ENCODE measurements at regions not wholly inside any gene's neighbourhood (a gene's known extent, or its start where the extent isn't known, plus 50 kb on each side); places are given as distances from the start of the nearest gene placed in this dataset.

GRCh38 chr11:37689951-37690350 lies 1091.9 kb upstream of the RAG2 start:
- Histone ChIP-seq H3K9me3 (ENCODE audit: control insufficient read depth, insufficient read depth, low read depth, low read length) (no peaks in the 10 kb centered on the region), H3K27ac (ENCODE audit: low read length) (no peak overlapping the region), H3K36me3 (ENCODE audit: control insufficient read depth, insufficient read depth, low read length) (no peaks in the 10 kb centered on the region), H3K27me3 (ENCODE audit: control insufficient read depth, insufficient read depth, low read length) (no peaks in the 10 kb centered on the region), H3K4me1 (ENCODE audit: control insufficient read depth, insufficient read depth, low read length) (no peaks in the 10 kb centered on the region), H3K4me3 (ENCODE audit: low read depth in 2 of 2, low read length in 2 of 2) (no peak overlapping the region)
- in situ Hi-C loops (cut with HindIII; ENCODE audit: low pct_unique_long_range_greater_than_20kb, low sequenced_read_pairs), result no loop called here
- DNase-seq (ENCODE audit: low read depth, low spot score) (no peak), ATAC-seq (no peak)
- intact Hi-C loops (cut with micrococcal nuclease; ENCODE audit: unreplicated experiment), result no loop called here
- BruUV-seq (replicated peaks), result no TSS peak
- TF ChIP-seq POLR2AphosphoS5 (IDR thresholded peaks at IDR 0.05; ENCODE audit: low read depth, low read length) (no peak), TCF7L2 (IDR thresholded peaks at IDR 0.05; ENCODE audit: low read depth, low read length) (no peak), CTCF (IDR thresholded peaks at IDR 0.05) (no peak), SIN3A (IDR thresholded peaks at IDR 0.05; ENCODE audit: borderline replicate concordance, insufficient read depth, low read depth, low read length) (no peak)
- TF ChIP-seq, protein P1, sequence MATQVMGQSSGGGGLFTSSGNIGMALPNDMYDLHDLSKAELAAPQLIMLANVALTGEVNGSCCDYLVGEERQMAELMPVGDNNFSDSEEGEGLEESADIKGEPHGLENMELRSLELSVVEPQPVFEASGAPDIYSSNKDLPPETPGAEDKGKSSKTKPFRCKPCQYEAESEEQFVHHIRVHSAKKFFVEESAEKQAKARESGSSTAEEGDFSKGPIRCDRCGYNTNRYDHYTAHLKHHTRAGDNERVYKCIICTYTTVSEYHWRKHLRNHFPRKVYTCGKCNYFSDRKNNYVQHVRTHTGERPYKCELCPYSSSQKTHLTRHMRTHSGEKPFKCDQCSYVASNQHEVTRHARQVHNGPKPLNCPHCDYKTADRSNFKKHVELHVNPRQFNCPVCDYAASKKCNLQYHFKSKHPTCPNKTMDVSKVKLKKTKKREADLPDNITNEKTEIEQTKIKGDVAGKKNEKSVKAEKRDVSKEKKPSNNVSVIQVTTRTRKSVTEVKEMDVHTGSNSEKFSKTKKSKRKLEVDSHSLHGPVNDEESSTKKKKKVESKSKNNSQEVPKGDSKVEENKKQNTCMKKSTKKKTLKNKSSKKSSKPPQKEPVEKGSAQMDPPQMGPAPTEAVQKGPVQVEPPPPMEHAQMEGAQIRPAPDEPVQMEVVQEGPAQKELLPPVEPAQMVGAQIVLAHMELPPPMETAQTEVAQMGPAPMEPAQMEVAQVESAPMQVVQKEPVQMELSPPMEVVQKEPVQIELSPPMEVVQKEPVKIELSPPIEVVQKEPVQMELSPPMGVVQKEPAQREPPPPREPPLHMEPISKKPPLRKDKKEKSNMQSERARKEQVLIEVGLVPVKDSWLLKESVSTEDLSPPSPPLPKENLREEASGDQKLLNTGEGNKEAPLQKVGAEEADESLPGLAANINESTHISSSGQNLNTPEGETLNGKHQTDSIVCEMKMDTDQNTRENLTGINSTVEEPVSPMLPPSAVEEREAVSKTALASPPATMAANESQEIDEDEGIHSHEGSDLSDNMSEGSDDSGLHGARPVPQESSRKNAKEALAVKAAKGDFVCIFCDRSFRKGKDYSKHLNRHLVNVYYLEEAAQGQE (IDR thresholded peaks at IDR 0.05; ENCODE audit: insufficient read depth in 1 of 2, low read depth in 2 of 2, low read length in 1 of 2), result no peak
- POLR2A ChIA-PET, result no interaction called here
- CTCF ChIA-PET, result no interaction called here

- in situ Hi-C loops (cut with HindIII; ENCODE audit: low pct_unique_long_range_greater_than_20kb, low sequenced_read_pairs), result no loop called here
- intact Hi-C loops (cut with micrococcal nuclease; ENCODE audit: unreplicated experiment), result no loop called here
- ChIA-PET POLR2A (no interaction called here), CTCF (no interaction called here)
- Histone ChIP-seq H3K27me3 (ENCODE audit: control insufficient read depth, insufficient read depth, low read length) (no peaks in the 10 kb centered on the region), H3K27ac (ENCODE audit: low read length) (no peak overlapping the region), H3K4me3 (ENCODE audit: low read depth in 2 of 2, low read length in 2 of 2) (no peak overlapping the region), H3K9me3 (ENCODE audit: control insufficient read depth, insufficient read depth, low read depth, low read length) (no peaks in the 10 kb centered on the region), H3K36me3 (ENCODE audit: control insufficient read depth, insufficient read depth, low read length) (no peaks in the 10 kb centered on the region), H3K4me1 (ENCODE audit: control insufficient read depth, insufficient read depth, low read length) (no peaks in the 10 kb centered on the region)
- ATAC-seq, result no peak
- DNase-seq (ENCODE audit: low read depth, low spot score), result no peak
- BruUV-seq (replicated peaks), result no TSS peak
- no peak for TF ChIP-seq CTCF (IDR thresholded peaks at IDR 0.05)
- no peak for TF ChIP-seq POLR2AphosphoS5 (IDR thresholded peaks at IDR 0.05; ENCODE audit: low read depth, low read length)
- no peak for TF ChIP-seq TCF7L2 (IDR thresholded peaks at IDR 0.05; ENCODE audit: low read depth, low read length)
- TF ChIP-seq SIN3A (IDR thresholded peaks at IDR 0.05; ENCODE audit: borderline replicate concordance, insufficient read depth, low read depth, low read length), result no peak
- TF ChIP-seq, protein P1 (IDR thresholded peaks at IDR 0.05; ENCODE audit: insufficient read depth in 1 of 2, low read depth in 2 of 2, low read length in 1 of 2), result no peak
Measured at GRCh38 chr11:37688456-37688855, 1090.4 kb upstream of the RAG2 start.

Data from Panc1 (cell line).